DND-41 (cell line): ENCODE measurements at regions not wholly inside any gene's neighbourhood (a gene's known extent, or its start where the extent isn't known, plus 50 kb on each side); places are given as distances from the start of the nearest gene placed in this dataset.

Experiments used
- ATAC-seq: fragments of 200-7000 bp; cut with Tn5 transposase; 3 replicates; pipeline ENCODE4 v1.9.1; 2021; ENCODE audit warnings: low read depth; ENCODE audit not compliant: insufficient read depth
- DNase-seq: peaks from one replicate; pipeline ENCODE4 v3.0.0-alpha.2; 2020
- H2AFZ ChIP-seq: 2 replicates; pipeline ENCODE4 v1.6.0; 2012; ENCODE audit warnings: low read depth, low read length
- H3K27ac ChIP-seq: 2 replicates; pipeline ENCODE4 v1.5.1; 2012; ENCODE audit warnings: low read length, inconsistent platforms
- H3K27me3 ChIP-seq: fragments of 200-600 bp; sonication (generic); 2 replicates; pipeline ENCODE4 v1.6.0; 2012; ENCODE audit warnings: low read length, mild to moderate bottlenecking, inconsistent platforms; ENCODE audit not compliant: insufficient read depth, poor library complexity
- H3K36me3 ChIP-seq: 2 replicates; pipeline ENCODE4 v1.5.1; 2012; ENCODE audit warnings: low read length, inconsistent platforms; ENCODE audit not compliant: insufficient read depth
- H3K4me1 ChIP-seq: 2 replicates; pipeline ENCODE4 v1.5.1; 2012; ENCODE audit warnings: mild to moderate bottlenecking, low read length; ENCODE audit not compliant: insufficient read depth
- H3K4me2 ChIP-seq: 2 replicates; pipeline ENCODE4 v1.6.0; 2012; ENCODE audit warnings: mild to moderate bottlenecking, moderate library complexity, low read length, inconsistent platforms; ENCODE audit not compliant: insufficient read depth
- H3K4me3 ChIP-seq, 2 experiments: fragments of 200-600 bp in 1 of 2; shearing (Covaris generic) in 1 of 2; 2 replicates each; pipeline ENCODE4 v1.5.1; 2012 to 2016; ENCODE audit warnings: inconsistent platforms in 2 of 2, low read length in 2 of 2, mild to moderate bottlenecking in 2 of 2, low read depth in 1 of 2, moderate library complexity in 1 of 2
- H3K79me2 ChIP-seq: 2 replicates; pipeline ENCODE4 v1.6.0; 2012; ENCODE audit warnings: low read length, inconsistent platforms; ENCODE audit not compliant: insufficient read depth
- H3K9ac ChIP-seq: 2 replicates; pipeline ENCODE4 v1.6.0; 2012; ENCODE audit warnings: low read depth, mild to moderate bottlenecking, inconsistent platforms, low read length, moderate library complexity
- H3K9me3 ChIP-seq: 2 replicates; pipeline ENCODE4 v1.5.1; 2012; ENCODE audit warnings: low read length, moderate library complexity, mild to moderate bottlenecking, inconsistent platforms; ENCODE audit not compliant: insufficient read depth, severe bottlenecking
- H4K20me1 ChIP-seq: 2 replicates; pipeline ENCODE4 v1.6.0; 2012; ENCODE audit warnings: low read length; ENCODE audit not compliant: insufficient read depth
- EZH2 ChIP-seq: IDR thresholded peaks from 3 replicates; pipeline ENCODE4 v1.6.1; 2012; ENCODE audit warnings: borderline replicate concordance, low read depth, mild to moderate bottlenecking, moderate library complexity, low read length, inconsistent platforms; ENCODE audit not compliant: severe bottlenecking
- TF ChIP-seq, protein P1 (sequence below): IDR thresholded peaks from 2 replicates; pipeline ENCODE4 v1.5.1; 2012; ENCODE audit warnings: borderline replicate concordance, low read length, moderate library complexity, mild to moderate bottlenecking; ENCODE audit not compliant: poor library complexity, severe bottlenecking; ENCODE audit errors: extremely low read depth

DNA sequence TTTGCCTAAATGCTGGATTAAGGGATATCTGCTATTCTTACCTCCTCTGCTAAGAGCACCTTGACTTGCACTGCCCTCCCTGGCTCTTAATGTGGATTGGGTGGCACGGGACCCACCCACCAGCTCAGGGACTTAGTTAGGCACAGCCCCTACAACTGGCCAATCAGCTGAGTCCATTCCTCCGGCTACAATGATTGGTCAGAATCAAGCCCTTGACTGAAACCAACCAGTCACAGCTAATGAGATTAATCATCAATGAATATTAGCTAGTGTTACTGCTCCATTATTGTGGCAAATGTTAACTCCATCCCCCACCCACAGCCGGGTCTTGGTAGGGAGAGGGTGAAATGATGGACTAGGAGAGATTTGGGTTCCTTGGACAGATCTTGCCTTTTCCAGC lies 328.0 kb downstream of the MN1 start:
- no peaks in the 10 kb centered on the region for H3K79me2 ChIP-seq
- H3K36me3 ChIP-seq, result no peaks in the 10 kb centered on the region
- H3K9me3 ChIP-seq, result no peaks in the 10 kb centered on the region
- ATAC-seq (no peak), DNase-seq (no peak)
- TF ChIP-seq, protein P1, sequence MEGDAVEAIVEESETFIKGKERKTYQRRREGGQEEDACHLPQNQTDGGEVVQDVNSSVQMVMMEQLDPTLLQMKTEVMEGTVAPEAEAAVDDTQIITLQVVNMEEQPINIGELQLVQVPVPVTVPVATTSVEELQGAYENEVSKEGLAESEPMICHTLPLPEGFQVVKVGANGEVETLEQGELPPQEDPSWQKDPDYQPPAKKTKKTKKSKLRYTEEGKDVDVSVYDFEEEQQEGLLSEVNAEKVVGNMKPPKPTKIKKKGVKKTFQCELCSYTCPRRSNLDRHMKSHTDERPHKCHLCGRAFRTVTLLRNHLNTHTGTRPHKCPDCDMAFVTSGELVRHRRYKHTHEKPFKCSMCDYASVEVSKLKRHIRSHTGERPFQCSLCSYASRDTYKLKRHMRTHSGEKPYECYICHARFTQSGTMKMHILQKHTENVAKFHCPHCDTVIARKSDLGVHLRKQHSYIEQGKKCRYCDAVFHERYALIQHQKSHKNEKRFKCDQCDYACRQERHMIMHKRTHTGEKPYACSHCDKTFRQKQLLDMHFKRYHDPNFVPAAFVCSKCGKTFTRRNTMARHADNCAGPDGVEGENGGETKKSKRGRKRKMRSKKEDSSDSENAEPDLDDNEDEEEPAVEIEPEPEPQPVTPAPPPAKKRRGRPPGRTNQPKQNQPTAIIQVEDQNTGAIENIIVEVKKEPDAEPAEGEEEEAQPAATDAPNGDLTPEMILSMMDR, result no peak
- no peak for TF ChIP-seq EZH2
- no peak overlapping the region for H3K27ac ChIP-seq
- H2AFZ ChIP-seq, result no peak overlapping the region
- peaks cover 2% of the 10 kb centered on the region for H3K27me3 ChIP-seq
- H3K9ac ChIP-seq, result no peak overlapping the region
- no peaks in the 10 kb centered on the region for H4K20me1 ChIP-seq
- no peak overlapping the region for H3K4me3 ChIP-seq
- H3K4me1 ChIP-seq, result no peaks in the 10 kb centered on the region
- no peak overlapping the region for H3K4me2 ChIP-seq

DNA sequence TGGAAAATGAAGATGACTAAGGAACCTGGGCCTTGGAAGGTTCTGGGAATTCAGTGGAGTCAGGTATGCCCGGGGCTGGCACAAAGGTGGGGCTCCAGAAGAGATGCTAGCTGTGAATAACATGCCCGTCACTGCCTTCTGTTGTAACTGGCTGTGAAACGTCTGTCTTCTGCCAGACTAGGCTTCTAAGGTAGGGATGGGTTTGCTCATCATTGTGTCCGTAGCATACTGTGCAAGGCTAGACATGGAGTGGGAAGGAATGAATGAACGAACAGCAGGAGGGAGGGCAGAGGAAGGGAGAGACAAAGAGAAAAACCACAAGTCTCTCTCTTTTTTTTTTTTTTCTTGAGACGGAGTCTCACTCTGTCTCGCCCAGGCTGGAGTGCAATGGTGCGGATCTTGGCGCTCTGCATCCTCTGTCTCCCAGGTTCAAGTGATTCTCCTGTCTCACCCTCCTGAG lies 327.4 kb downstream of the MN1 start:
- Histone ChIP-seq H3K27me3 (peaks cover 2% of the 10 kb centered on the region), H3K4me1 (no peaks in the 10 kb centered on the region), H3K4me2 (no peak overlapping the region), H3K36me3 (no peaks in the 10 kb centered on the region), H4K20me1 (no peaks in the 10 kb centered on the region), H3K9ac (no peak overlapping the region), H2AFZ (no peak overlapping the region), H3K27ac (no peak overlapping the region), H3K79me2 (no peaks in the 10 kb centered on the region), H3K4me3 (no peak overlapping the region), H3K9me3 (no peaks in the 10 kb centered on the region)
- ATAC-seq (no peak), DNase-seq (no peak)
- no peak for TF ChIP-seq EZH2
- TF ChIP-seq, protein P1, result no peak

GRCh38 chr22:27474711-27475547 lies 326.6 kb downstream of the MN1 start:
- Histone ChIP-seq H3K79me2 (no peaks in the 10 kb centered on the region), H3K4me3 (no peak overlapping the region), H3K36me3 (no peaks in the 10 kb centered on the region), H3K9ac (no peak overlapping the region), H3K4me1 (no peaks in the 10 kb centered on the region), H3K9me3 (no peaks in the 10 kb centered on the region), H4K20me1 (no peaks in the 10 kb centered on the region), H3K4me2 (no peak overlapping the region), H3K27me3 (peaks cover 2% of the 10 kb centered on the region), H3K27ac (no peak overlapping the region), H2AFZ (no peak overlapping the region)
- TF ChIP-seq, protein P1, result no peak
- no peak for TF ChIP-seq EZH2
- no peak for ATAC-seq
- DNase-seq, result no peak
